ENCODE measurements at regions not wholly inside any gene's neighbourhood (a gene's known extent, or its start where the extent isn't known, plus 50 kb on each side); places are given as distances from the start of the nearest gene placed in this dataset.

- TF ChIP-seq SETDB1 (IDR thresholded peaks at IDR 0.05; ENCODE audit: insufficient read length, low read length) (no peak), ZNF140 (tag by site-specific recombination; IDR thresholded peaks at IDR 0.05) (no peak), KLF10 (tag by site-specific recombination; IDR thresholded peaks at IDR 0.05) (no peak), ZNF416 (tag by site-specific recombination; IDR thresholded peaks at IDR 0.05) (no peak), CTCF (tag by site-specific recombination; IDR thresholded peaks at IDR 0.05) (no peak), REST (tag by site-specific recombination; IDR thresholded peaks at IDR 0.05) (no peak), RBAK (tag by site-specific recombination; IDR thresholded peaks at IDR 0.05) (no peak), OVOL3 (tag by site-specific recombination; IDR thresholded peaks at IDR 0.05) (no peak), ZNF580 (tag by site-specific recombination; IDR thresholded peaks at IDR 0.05) (no peak), ZNF175 (tag by site-specific recombination; IDR thresholded peaks at IDR 0.05) (no peak), ZNF692 (tag by site-specific recombination; IDR thresholded peaks at IDR 0.05) (no peak), ZNF639 (tag by site-specific recombination; IDR thresholded peaks at IDR 0.05) (no peak)
These were observed 103.7 kb upstream of the MDM1 start for GRCh38 chr12:68435816-68436215.

All from HEK293 (cell line).